NCI-H146 treated with DMSO at 0.1 percent for 48 hours (cell line): ENCODE measurements at regions not wholly inside any gene's neighbourhood (a gene's known extent, or its start where the extent isn't known, plus 50 kb on each side); places are given as distances from the start of the nearest gene placed in this dataset.
"Not testable (repeated sequence)": the region's sequence is repeated elsewhere in the genome, so short reads cannot be mapped to it uniquely, and the experiment has no call there.

ENCODE experiments used
- DNase-seq: peaks from one replicate; lab custom pipeline; 2025; ENCODE audit not compliant: unreplicated experiment; lab: John Stamatoyannopoulos, UW

DNA sequence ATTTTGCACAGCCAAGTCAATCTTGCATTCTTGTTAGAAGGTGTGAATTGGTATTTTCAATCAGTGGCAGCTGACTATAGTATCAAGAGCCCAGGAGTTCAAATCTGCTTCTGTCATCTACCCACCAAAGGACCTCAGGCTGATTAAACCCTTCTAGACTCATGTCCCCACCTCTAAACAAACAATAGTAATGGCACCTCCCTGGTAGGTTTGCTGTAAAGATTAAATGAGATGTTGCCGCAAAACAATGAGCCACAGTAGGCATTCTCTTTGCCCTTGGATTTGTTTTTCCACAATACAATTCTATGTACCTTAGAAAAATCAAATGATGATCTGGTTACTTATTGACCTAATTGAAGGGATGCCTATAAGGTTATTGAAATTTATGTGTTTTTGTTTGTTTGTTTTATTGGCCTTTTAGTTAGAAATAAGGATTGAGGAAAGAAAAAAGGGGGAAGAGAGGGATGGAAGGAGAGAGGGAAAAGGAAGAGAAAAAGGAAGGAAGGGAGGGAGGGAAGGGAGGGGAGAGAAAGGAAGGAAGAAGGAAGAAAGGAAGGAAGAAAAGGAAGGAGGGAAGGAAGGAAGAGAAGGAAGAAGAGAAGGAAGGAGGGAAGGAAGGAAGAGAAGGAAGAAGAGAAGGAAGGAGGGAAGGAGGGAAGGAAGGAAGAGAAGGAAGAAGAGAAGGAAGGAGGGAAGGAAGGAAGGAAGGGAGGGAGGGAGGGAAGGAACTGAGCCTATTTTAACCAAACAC is 110.7 kb downstream of the ETS2 start:
- DNase-seq: peak; percentile 26

DNA sequence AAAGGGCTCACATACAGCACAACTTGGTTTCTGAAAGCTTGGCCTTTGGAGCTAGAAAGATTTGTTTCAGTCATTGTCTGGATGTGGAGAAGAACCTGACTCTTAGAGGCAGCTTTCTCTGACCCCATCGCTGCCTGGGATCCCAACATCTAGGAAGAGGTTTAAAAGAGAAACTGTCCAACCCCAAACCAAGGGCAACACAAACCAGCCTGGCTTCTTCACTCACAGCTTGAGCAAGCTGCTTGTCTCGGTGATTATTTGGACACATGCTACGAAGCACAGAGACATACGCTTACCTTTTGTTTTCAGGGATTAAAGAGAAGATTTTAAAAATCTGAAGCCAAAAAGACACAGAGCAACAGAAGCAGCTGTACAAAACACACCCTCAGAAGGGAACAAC is 109.8 kb downstream of the ETS2 start:
- DNase-seq: no peak

DNA sequence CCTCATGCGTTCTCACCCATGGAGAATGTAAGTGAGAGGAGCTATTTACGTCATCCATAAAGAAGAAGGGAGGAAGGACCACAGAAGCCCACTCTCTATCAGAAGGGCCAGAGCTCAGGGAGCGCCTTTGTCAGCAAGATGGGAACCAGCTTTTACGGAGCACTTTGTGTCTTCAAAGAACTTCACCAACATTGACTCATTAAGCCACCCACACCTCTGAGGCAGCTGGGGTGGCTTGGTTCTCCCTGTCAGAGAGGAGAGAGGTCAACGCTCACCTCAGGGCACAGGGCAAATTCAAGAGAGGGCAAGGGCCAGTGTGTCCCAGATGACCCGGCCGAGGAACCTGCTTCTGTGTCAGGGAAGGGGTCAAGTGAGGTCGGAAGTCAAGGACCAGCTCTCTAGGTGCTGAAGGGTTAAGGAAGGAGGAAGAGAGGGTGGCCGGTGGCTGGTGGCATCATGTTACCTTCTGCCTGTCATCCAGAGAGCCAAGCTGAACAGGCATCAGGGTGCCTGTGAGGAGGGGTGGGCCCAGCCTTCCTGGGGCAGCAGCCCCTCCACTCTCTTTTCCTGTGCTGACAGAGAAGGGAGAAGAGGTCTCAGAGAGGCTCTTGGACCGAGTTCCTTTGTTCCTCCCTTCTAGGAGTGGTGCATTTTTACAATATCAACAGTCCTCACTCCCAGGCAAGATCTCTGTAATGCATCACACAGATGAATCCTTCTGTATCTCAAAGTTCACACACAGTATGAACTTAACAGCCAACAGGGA is 109.0 kb downstream of the ETS2 start:
- no peak for DNase-seq

DNA sequence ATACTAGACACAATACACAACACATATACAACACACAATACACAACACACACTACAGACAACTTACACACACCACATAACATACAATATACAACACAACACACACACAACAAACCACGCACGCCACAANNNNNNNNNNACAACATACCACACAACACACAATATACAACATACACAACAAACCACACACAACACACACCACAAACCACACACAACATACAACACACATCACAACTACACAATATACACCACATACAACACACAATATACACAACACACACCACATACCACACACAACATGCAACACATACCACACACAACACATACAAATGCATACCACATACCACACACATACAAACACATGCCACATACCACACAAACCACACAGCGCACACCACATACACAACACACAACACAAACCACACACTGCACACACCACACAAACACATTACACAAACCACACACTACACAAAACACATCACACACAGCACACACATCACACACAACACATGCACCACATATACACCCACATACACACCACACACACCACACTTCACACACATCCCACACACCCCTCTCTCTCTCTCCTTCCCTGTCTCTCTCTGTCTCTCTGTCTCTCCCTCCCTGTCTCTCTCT is 108.3 kb downstream of the ETS2 start:
- DNase-seq: no peak

DNA sequence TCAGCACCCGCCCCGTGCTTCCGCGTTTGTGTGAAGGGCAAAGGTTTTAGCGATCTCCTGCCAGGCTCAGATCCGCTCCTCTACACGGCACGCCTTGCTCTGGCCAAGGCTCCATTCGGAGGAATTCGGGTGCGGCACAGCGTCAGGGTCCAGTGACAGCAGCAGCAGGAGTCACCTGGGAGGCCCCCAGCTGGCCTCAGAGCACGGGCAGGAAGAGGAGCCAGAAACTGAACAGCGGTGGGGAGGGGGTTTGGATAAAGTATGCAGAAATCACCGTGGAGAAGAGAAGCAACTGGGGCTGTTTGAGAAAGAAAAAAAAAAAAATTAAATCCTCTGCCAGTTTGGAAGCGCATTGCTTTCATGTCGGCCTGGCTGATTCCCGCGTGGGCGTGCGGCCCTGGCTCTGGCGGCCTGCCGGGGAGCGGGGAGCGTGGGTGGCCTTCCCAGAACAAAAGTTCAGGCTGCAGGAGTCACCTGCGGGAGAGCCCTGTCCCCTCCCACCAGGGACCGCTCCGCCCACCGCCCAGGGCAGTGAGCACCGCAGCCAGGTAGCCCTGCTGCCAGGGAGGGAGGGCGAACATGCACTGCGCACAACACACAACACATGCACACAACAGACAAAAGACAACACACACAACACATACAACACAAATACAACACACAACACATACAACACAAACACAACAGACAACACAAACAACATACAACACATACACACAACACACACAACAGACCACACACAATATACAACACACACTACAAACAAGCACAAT is 107.6 kb downstream of the ETS2 start:
- DNase-seq: peak; percentile 48

DNA sequence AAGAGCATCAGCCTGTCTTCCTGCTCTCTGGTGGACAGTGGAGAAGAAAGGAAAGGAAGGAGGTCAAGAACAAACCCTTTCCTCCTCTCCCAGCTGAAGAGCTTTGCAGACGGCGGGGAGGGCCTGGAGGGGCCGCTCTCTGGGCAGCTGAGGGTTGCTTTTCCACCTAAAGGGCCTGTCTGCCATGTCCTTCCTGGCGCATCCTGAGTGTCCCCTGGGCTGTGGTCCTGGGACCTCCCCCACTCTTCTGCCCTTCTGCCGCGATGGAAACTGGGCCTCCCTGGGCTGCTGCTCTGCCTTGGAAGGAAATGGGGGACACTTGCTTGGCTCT is 107.0 kb downstream of the ETS2 start:
- no peak for DNase-seq

DNA sequence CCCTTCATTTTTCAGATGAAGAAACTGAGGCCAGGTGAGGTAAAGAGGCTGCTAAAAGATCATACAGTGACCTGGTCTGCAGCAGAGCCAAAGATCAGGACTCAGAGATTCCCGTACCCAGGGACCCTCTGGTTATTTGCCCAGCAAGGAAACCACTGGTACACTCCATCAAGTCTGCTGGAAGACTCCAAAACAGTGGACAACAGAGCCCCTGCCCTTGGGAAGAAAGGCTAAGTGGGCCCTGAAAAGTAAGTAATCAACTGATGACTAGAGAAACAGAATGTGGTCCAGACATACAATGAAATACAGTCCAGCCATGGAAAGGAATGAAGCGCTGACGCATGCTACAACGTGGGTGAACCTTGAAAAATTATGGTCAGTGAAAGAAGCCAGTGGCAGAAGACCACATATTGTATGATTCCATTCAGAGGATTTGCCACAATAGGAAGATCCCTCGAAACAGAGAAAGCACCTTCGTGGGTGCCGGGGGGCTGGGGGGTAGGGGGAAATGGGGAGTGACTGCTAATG is 106.4 kb downstream of the ETS2 start:
- DNase-seq: no peak

DNA sequence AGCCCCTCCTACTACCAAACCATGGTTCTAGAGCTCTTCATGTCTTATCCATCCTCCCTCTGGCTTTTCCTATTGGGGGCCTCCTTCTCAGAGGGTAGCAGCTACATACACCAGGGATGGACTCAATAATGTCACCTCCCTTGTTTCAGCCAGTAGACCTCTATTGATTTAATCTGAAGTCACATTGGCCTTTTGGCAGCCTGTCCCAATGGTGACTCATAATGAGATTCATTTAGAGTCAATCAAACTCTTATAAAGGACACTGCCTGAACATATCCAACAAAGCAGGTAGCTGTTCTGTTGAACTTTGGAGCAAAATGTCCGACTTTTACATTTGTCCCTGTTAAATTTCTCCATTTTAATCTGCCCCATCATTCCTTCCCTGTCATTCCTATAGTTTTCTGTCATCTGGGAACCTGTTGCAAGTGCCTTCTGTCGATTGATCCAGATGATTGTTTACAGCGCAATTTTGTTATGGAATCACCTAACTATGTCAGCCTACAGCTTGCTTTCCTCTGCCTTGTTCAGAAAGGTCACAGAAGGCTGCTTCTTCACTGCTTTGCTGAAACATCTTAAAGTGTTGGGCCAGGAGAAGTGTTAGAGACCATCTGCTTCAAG is 105.9 kb downstream of the ETS2 start:
- no peak for DNase-seq

DNA sequence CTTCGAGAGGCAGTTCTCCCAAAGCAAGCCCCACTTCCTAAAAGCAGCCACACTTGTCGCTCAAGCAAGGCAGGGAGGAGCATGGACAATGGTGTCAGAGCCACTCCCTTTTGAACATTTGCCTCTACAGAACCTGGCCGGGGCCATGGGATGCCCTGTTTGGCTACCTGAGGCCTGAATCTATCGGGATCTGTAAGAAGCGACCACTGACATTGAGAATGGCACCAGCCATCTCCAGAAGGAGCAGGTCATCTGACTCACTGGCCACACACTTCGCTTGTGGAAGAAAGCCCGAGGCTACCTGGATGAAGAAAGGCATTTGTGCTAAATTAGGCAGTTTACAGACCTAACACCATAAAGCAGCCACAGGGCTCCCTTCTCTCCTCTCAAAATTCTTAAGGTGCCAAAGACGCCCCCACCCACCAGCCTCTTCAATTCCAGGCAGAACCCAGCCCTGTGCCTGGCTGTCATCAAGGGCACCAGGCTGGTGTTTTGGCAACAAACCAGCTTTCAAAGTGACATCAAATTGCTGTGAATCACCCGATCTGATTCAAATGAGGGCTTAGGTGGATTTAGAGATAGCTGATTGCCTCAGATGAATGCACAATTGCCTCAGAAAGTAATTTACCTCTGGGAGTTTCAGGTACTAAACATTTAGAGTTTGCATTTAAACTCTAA is 104.8 kb downstream of the ETS2 start:
- no peak for DNase-seq

DNA sequence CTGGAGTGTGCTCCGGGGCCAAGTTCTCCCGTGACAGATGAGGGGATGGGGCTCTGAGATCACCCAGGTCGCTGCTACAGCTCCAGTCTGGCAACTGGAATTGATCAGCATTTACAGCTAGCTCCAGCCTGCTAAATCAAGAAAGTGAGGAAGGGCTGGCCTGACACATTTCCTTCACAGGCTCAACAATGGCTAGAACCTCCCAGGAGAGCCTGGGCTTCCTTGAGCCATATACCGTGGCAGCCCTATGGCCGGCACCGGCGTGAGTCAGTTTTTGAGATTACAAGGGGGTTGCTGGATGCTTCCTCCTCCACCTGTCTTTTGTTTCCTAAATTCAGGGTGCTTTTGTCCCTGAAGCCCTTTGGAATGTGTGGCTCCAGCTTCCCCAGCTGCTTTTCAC is 104.2 kb downstream of the ETS2 start:
- no peak for DNase-seq

DNA sequence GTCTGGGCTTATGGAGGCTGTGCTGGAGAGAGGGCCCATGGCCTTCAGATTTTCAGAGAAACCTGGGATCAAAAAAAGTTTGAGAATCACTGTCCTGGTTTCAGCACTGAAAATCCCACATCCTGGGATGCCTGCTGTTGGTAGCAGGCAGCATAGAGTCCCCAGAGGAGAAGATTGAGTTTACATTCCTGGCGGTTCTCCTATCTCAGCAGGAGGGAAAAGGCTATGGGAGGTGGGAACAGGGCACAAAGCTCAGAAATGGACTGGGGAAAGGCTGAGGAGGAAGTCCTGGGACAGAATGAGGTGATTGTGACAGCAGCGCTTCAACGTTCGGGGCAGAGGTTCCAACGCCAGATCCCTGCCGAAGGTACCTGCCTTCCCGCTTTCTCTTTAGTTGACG is 103.4 kb downstream of the ETS2 start:
- DNase-seq: no peak

DNA sequence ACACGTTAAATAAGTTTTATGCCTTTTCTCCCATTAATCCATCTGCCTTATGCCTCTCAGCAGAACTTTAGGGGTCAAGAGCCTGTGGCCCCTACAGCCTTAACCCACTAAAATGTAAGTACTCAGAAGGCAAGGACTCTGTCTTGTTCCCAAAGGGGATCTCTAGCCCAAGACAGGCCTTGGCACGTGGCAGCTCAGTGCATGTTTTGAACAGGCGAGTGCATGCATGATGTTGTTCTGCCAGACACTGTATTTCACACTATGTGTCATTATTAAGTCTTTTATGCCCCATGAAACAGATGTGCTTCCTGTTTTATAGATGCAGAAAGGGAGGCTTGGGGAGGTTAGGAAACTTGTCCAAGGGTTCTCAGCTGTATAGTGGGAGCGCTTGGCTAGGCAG is 102.8 kb downstream of the ETS2 start:
- DNase-seq: no peak

DNA sequence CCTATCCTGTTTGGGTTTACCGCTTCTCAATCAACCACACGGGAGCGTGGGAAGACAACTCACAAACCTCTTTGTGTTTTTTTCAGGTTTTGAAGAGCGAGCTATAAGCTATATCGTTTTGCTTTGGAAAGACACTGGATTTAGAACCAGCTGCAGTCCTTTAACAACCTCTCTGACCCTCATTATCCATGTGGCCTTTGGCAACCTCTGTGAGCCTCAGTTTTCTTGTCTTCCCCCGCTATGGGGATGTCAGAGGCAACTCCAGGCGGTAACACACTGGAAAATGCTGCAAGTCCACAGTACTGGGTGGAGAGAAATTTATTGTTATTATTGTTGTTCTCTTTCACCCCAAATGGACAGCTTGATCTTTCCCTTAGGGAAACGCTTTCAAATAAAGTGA is 100.0 kb downstream of the ETS2 start:
- no peak for DNase-seq

DNA sequence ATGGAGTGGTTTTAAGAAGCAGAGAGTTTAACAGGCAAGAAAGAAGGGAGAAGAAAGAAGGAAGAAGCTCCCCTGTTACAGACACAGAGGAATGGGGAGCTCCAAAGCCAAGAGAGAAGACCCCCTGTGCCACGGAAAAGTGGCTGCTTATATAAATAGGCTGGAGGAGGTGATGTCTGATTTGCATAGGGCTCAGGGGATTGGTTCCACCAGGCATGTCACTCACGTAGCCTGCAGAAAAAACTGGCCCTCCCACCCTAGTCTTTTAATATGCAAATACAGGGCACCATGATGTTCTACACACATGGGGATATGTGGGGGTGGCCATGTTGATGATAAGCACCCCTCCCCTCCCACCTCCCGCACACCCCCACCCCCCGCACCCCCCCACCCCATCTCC is 99.6 kb downstream of the ETS2 start:
- DNase-seq: no peak

DNA sequence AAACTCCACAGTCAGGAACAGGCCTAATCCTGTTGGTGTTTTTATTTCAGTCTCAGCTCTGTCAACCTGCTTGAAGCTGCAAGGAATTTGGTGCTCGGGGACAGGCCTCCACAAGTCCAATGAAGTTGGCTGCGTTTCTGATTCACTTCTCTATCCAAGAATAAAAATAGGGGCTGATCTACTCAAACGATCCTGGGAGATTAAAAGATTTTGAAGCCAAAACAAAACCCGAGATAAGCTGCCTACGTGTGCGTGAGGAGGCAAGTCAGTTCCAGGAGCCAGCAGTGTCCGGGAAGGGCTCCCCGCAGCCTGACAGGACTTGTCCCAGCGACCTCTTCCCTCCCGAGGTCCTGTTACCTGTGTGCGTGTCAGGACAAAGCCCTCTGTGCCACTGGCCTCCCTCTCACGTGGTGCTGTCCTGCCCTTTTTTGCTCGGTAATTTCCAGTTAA is 98.0 kb downstream of the ETS2 start:
- no peak for DNase-seq

DNA sequence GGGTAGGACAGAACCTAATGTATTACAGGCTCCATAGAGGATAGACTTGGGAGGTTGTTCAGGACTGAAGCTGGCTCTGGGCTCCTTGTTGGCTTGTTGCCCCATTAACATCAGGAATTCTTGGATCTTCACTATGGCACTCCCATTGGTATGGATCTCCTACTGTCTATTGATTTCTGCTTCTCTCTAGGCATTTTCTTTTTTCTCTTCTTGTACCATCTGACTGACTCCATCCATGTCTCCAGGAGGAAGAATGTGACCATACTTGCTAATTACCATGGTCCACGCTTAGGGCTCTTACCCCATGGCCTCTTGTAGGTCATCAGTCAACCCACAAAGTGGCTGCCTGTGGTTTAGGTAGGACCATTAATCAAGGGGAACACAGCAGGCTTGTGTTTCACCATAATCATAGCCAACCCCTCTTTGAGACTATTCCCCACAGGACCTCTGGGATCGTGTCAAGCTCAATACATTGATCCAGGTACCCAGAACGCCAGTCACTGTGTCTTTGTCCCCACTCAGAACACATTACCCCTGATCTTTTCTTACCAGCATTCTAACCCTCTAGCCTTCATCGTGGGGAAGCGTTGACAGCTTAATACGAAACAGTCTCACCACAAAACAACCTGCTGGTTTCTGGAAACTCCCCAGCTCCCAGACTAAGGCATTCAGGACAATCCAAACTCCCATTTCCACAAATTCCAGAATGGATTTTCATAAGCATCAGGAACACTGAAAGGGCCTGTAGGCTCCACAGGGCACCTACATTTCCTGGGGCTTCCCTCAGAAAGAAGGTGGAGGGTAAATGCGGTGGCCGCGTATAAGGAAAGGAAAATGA is 97.1 kb downstream of the ETS2 start:
- DNase-seq: no peak

DNA sequence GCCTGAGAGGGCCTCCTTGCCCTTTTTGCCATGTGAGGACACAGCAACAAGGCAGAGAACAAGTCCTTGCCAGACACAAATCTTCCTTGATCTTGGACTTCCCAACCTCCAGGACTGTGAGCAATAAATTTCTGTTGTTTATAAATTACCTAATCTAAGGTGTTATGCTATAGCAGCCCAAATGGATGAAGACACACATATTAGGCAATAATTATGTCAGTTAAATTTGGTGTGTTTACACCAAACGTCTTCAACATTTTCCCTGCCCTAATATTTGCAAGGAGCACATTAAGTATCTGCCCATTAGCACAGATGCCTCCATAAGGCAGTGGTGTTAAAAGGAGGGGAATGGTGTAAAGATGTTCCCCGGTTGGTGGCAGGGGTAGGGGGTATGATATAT is 94.8 kb downstream of the ETS2 start:
- no peak for DNase-seq

DNA sequence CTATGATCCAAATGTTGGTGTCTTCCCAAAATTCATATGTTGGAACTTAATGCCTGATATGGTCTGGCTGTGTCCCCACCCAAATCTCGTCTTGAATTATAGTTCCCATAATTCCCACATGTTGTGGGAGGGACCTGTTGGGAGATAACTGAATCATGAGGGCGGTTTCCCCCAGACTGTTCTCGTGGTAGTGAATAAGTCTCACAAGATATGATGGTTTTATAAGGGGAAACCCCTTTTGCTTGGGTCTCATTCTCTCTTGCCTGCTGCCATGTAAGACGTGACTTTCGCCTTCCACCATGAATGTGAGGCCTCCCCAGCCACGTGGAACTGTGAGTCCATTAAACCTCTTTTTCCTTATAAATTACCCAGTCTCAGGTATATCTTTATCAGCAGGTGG is 94.3 kb downstream of the ETS2 start:
- not testable (repeated sequence) for DNase-seq

DNA sequence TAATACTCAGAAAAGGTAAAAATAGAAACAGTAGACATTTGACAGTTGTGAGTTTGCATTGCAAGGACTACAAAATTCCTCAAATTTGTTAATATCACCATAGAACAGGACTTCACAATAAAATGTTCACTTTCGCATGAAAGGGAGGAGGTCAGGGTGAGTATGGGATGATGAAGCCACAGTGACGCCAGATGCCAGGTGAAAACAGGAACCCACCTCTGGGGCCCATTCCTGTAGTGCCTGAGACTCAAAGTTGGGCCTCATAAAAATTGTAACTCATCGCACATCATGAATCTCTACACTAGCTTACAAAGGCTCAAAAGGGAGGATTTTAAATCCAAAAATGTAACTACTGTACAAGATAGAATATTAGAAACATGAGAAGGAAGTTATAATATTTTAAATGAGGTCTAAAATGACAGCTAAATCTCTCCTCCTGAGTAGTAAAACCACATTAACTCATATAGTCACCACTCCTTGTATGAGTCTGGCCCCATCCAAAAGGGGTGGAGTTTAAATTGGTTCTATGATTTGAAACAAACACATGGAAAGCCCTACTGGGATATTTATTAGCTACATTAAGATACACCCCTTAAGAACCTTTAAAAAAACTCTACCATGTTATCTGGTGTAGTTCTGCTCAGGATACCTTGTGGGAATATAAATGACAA is 93.7 kb downstream of the ETS2 start:
- no peak for DNase-seq
